Karpas-422 (cell line): ENCODE measurements at regions not wholly inside any gene's neighbourhood (a gene's known extent, or its start where the extent isn't known, plus 50 kb on each side); places are given as distances from the start of the nearest gene placed in this dataset.

Experiments used
- DNase-seq: peaks from one replicate; pipeline ENCODE4 v3.0.0-alpha.2; 2015
- H2AFZ ChIP-seq: fragments of 200-600 bp; sonication (generic); 2 replicates; pipeline ENCODE4 v1.6.1; 2014; ENCODE audit warnings: antibody characterized with exemption, low read length, mixed read lengths
- H3K27ac ChIP-seq: fragments of 200-600 bp; sonication (generic); 2 replicates; pipeline ENCODE4 v1.5.1; 2014; ENCODE audit warnings: mild to moderate bottlenecking, low read length, moderate library complexity
- H3K27me3 ChIP-seq: fragments of 200-600 bp; sonication (generic); 2 replicates; pipeline ENCODE4 v1.6.1; 2014; ENCODE audit warnings: low read length, mixed read lengths
- H3K36me3 ChIP-seq: fragments of 200-600 bp; sonication (generic); 2 replicates; pipeline ENCODE4 v1.6.1; 2014; ENCODE audit warnings: low read length, mixed read lengths; ENCODE audit not compliant: insufficient read depth
- H3K4me1 ChIP-seq: fragments of 200-600 bp; sonication (generic); 2 replicates; pipeline ENCODE4 v1.6.1; 2014; ENCODE audit warnings: mild to moderate bottlenecking, low read length, mixed read lengths
- H3K4me2 ChIP-seq: fragments of 200-600 bp; sonication (generic); 2 replicates; pipeline ENCODE4 v1.6.1; 2014; ENCODE audit warnings: low read length, low read depth, mild to moderate bottlenecking; ENCODE audit not compliant: poor library complexity, severe bottlenecking
- H3K4me3 ChIP-seq: fragments of 200-600 bp; sonication (generic); 2 replicates; pipeline ENCODE4 v1.5.1; 2014; ENCODE audit warnings: mild to moderate bottlenecking, antibody characterized with exemption, low read length, mixed read lengths
- H3K79me2 ChIP-seq: fragments of 200-600 bp; sonication (generic); 2 replicates; pipeline ENCODE4 v1.6.1; 2014; ENCODE audit warnings: mild to moderate bottlenecking, low read length, mixed read lengths
- H3K9ac ChIP-seq: fragments of 200-600 bp; sonication (generic); 2 replicates; pipeline ENCODE4 v1.6.0; 2014; ENCODE audit warnings: low read length
- H3K9me2 ChIP-seq: fragments of 200-600 bp; sonication (generic), shearing (Covaris generic); replicated peaks from 2 replicates; pipeline ENCODE4 v1.6.0; 2014; ENCODE audit warnings: mild to moderate bottlenecking, low read length, moderate library complexity; ENCODE audit not compliant: insufficient read depth
- H3K9me3 ChIP-seq: fragments of 300-700, 200-600 bp; sonication (generic); 2 replicates; pipeline ENCODE4 v1.6.1; 2014; ENCODE audit warnings: low read length, mixed read lengths
- H4K20me1 ChIP-seq: fragments of 200-600 bp; sonication (generic); 2 replicates; pipeline ENCODE4 v1.6.1; 2014; ENCODE audit warnings: mild to moderate bottlenecking, antibody characterized with exemption, low read length, low read depth; ENCODE audit not compliant: insufficient read depth

DNA sequence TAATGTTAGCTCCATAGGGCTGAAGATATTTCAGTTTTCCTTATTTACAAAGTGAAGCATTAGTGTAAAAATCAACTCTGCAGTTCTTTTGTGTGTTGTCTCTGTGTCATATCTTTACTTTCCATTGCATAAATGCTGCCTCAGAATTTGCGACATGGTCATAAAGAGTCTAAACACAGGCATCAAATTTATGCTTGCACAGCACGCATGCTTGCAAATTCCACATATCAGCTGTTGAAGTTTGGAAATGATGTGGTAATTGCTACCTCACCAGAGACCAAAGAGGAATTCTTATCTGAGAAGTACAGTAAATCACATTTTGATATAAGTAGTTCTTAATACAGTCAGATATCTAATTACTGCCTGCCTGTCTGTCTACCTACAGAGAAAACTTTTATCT lies 348.2 kb upstream of the GRM3 start:
- H2AFZ ChIP-seq = no peak overlapping the region
- DNase-seq = no peak

DNA sequence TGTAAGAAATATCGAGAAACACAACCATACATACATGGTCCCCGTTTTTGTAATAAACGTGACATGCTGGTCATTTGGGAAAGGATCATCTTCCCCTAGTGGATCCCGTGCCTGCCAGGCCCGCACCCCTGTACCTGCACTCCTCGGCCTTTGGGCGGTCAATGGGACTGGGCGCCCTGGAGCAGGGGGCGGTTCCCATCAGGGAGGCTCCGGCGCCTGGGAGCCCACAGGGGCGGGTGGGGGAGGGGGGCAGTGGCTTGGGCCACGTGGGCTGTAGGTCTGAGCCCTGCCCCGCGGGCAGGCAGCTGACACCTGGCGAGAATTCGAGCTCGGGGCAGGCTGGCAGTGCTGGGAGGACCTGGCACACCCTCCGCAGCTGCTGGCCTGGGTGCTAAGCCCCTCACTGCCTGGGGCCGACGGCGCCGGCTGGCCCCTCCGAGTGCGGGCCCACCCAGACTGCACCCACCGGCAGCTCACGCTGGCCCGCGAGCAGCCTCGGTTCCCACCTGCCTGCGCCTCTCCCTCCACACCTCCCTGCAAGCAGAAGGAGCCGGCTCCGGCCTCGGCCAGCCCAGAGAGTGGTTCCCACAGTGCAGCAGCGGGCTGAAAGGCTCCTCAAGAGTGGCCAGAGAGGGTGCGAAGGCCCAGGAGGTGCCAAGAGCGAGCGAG lies 361.6 kb upstream of the GRM3 start:
- H3K27me3 ChIP-seq = no peaks in the 10 kb centered on the region
- H3K4me2 ChIP-seq = no peak overlapping the region
- H3K4me1 ChIP-seq = no peaks in the 10 kb centered on the region

More for the DNA sequence above, 348.2 kb upstream of the GRM3 start:
- Histone ChIP-seq H3K9ac (no peak overlapping the region), H3K79me2 (no peaks in the 10 kb centered on the region), H3K4me1 (no peaks in the 10 kb centered on the region), H3K27me3 (no peaks in the 10 kb centered on the region), H3K9me2 (no peaks in the 10 kb centered on the region), H4K20me1 (no peaks in the 10 kb centered on the region), H3K9me3 (peaks cover 15% of the 10 kb centered on the region; the same call in 1 of the 2 replicates), H3K27ac (no peak overlapping the region), H3K4me3 (no peak overlapping the region), H3K4me2 (no peak overlapping the region), H3K36me3 (no peaks in the 10 kb centered on the region)

DNA sequence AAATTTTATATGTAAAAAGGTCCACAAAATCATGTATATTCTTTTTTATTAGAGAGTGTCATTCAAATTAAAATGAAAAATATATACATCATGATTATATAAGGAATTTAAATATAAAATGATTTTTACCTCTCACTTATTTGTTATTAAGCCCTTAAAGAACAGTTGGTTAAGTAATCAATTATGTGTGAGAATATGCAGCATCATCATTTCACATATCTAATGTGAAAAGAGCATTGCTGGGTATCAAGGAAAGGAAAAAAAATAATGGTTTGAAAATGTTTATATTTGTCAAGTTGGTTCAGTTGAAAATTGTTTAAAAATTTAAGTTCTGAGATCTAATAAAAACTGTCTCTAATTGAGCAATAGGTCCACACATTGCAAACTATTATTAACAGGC lies 363.6 kb upstream of the GRM3 start:
- no peaks in the 10 kb centered on the region for H3K79me2 ChIP-seq
- H3K36me3 ChIP-seq = no peaks in the 10 kb centered on the region
- H3K27me3 ChIP-seq = no peaks in the 10 kb centered on the region
- H2AFZ ChIP-seq = no peak overlapping the region
- H3K4me2 ChIP-seq = no peak overlapping the region
- H4K20me1 ChIP-seq = no peaks in the 10 kb centered on the region
- H3K4me1 ChIP-seq = no peaks in the 10 kb centered on the region
- H3K27ac ChIP-seq = no peak overlapping the region
- H3K9ac ChIP-seq = no peak overlapping the region
- no peak overlapping the region for H3K4me3 ChIP-seq
- no peak for DNase-seq
- peaks cover 2% of the 10 kb centered on the region; the same call in 1 of the 2 replicates for H3K9me3 ChIP-seq
- no peaks in the 10 kb centered on the region for H3K9me2 ChIP-seq

More for the DNA sequence above, 361.6 kb upstream of the GRM3 start:
- DNase-seq = no peak
- no peaks in the 10 kb centered on the region for H3K36me3 ChIP-seq
- H2AFZ ChIP-seq = no peak overlapping the region
- H3K9ac ChIP-seq = no peak overlapping the region
- H3K4me3 ChIP-seq = no peak overlapping the region
- no peaks in the 10 kb centered on the region; the same call in 1 of the 2 replicates for H3K9me3 ChIP-seq
- no peaks in the 10 kb centered on the region for H4K20me1 ChIP-seq
- H3K9me2 ChIP-seq = no peaks in the 10 kb centered on the region
- no peak overlapping the region for H3K27ac ChIP-seq
- H3K79me2 ChIP-seq = no peaks in the 10 kb centered on the region

DNA sequence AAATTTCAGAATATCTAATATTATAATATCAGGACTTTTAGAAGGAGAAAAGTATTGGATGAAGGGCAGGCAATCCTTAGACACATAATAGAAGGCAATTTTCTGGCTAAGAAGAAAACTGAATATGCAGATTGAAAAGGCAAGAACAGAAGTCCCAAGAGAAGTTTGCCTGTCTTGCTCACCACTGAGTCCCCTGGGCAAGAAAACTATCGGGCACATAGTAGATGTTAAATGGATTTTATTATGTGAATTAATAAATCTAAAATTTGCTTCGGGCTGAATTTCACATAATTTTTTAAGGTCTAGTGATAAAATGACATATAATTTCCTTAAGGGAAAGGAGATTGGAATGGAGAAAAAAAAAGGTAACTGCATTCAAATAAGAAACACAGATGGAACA lies 380.9 kb upstream of the GRM3 start:
- H3K36me3 ChIP-seq = no peaks in the 10 kb centered on the region
- H3K4me3 ChIP-seq = no peak overlapping the region
- H3K9ac ChIP-seq = no peak overlapping the region
- no peak overlapping the region for H2AFZ ChIP-seq
- no peak overlapping the region for H3K4me2 ChIP-seq
- no peaks in the 10 kb centered on the region for H3K9me2 ChIP-seq
- DNase-seq = no peak
- H3K4me1 ChIP-seq = no peaks in the 10 kb centered on the region
- no peaks in the 10 kb centered on the region for H3K79me2 ChIP-seq
- H4K20me1 ChIP-seq = no peaks in the 10 kb centered on the region
- H3K9me3 ChIP-seq = peaks cover 8% of the 10 kb centered on the region; the same call in 1 of the 2 replicates
- H3K27me3 ChIP-seq = no peaks in the 10 kb centered on the region
- no peak overlapping the region for H3K27ac ChIP-seq

DNA sequence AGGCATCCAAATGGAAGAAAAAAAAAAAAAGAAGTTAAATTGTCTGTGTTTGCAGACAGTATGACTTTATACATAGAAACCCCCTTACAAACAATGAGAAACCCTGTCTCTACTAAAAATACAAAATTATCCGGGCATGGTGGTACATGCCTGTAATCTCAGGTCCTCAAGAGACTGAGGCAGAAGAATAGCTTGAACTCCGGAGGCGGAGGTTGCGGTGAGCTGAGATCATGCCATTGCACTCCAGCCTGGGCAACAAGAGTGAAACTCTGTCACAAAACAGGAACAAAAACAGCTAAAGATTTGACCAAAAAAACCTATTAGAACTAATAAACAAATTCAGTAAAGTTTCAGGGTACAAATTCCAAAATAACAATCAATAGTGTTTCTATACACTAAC lies 385.8 kb upstream of the GRM3 start:
- Histone ChIP-seq H3K9ac (no peak overlapping the region), H2AFZ (no peak overlapping the region), H3K9me3 (peaks cover 11% of the 10 kb centered on the region; the same call in 1 of the 2 replicates), H3K9me2 (no peaks in the 10 kb centered on the region), H3K27me3 (no peaks in the 10 kb centered on the region), H3K27ac (no peak overlapping the region), H3K4me2 (no peak overlapping the region), H4K20me1 (no peaks in the 10 kb centered on the region), H3K4me3 (no peak overlapping the region), H3K4me1 (no peaks in the 10 kb centered on the region), H3K36me3 (no peaks in the 10 kb centered on the region), H3K79me2 (no peaks in the 10 kb centered on the region)
- DNase-seq = no peak

DNA sequence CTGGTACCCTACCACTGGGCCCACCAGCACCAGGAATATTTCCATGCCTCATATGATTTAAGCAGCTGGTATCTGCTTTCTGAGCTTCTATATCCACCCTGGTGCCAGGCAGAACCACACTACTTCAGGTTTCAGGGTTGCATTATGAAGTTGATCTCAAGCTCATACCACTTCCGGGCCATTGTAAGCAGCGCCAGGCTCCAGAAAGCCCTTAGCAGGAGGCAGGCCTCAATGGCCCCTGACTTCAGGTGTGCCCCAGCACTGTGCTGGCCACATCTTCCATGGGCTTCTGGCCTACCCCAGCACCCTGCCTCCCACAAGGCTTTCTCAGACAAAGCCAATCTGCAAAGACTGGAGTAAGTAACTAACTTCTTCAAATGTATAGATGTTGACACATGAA lies 391.3 kb upstream of the GRM3 start:
- H3K9me2 ChIP-seq = no peaks in the 10 kb centered on the region
- H3K79me2 ChIP-seq = no peaks in the 10 kb centered on the region
- H2AFZ ChIP-seq = no peak overlapping the region
- no peak overlapping the region for H3K4me3 ChIP-seq
- H3K4me2 ChIP-seq = no peak overlapping the region
- no peaks in the 10 kb centered on the region for H3K27me3 ChIP-seq
- no peaks in the 10 kb centered on the region for H3K4me1 ChIP-seq
- no peak for DNase-seq
- no peak overlapping the region for H3K9ac ChIP-seq
- H3K36me3 ChIP-seq = no peaks in the 10 kb centered on the region
- no peak overlapping the region for H3K27ac ChIP-seq
- no peaks in the 10 kb centered on the region for H4K20me1 ChIP-seq
- peaks cover 19% of the 10 kb centered on the region for H3K9me3 ChIP-seq

DNA sequence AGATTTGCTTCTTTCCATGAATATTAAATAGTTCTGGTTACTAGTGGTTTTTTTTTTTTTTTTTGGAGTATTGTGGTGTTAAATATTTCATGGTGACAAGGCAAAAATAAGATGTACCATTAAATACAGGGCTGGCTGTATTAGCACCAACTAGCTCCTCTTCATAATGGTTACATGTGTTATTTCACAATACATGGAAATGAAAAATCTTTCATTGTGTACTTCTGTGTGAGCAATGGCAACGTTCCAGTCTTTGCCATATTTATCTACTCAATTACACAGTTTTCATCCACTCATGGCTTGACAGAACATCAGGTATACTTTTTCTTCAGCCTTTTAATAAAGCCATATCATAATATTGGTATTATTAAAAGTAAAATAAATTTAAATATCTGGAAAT lies 394.7 kb upstream of the GRM3 start:
- H3K4me3 ChIP-seq = no peak overlapping the region
- no peaks in the 10 kb centered on the region for H3K79me2 ChIP-seq
- no peaks in the 10 kb centered on the region for H3K27me3 ChIP-seq
- no peak overlapping the region for H3K27ac ChIP-seq
- no peak overlapping the region for H2AFZ ChIP-seq
- no peaks in the 10 kb centered on the region for H3K9me2 ChIP-seq
- no peaks in the 10 kb centered on the region for H3K36me3 ChIP-seq
- H4K20me1 ChIP-seq = no peaks in the 10 kb centered on the region
- DNase-seq = no peak
- H3K4me1 ChIP-seq = no peaks in the 10 kb centered on the region
- no peak overlapping the region for H3K4me2 ChIP-seq
- H3K9me3 ChIP-seq = peaks cover 21% of the 10 kb centered on the region
- H3K9ac ChIP-seq = no peak overlapping the region

DNA sequence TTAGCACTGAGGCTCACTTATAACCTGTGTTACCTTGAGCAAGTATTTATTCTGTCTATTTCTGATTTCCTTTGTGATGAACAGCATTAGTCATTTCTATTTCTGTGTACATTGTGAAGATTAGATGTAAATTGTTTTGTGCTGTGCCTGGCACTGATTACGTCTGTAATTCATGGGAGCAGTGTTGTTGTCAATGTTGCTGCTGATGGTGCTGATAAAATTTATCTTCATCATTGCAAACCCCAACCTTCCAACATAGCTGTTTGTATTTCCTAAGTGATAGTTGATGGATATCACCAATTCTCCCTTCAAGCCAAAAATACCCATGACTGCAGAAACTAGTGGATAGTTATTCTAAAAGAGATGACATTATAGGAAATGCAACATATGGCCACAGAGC lies 400.5 kb upstream of the GRM3 start:
- Histone ChIP-seq H3K4me2 (no peak overlapping the region), H3K27ac (no peak overlapping the region), H3K9me3 (peaks cover 7% of the 10 kb centered on the region), H3K36me3 (no peaks in the 10 kb centered on the region), H3K4me3 (no peak overlapping the region), H3K4me1 (no peaks in the 10 kb centered on the region), H3K27me3 (no peaks in the 10 kb centered on the region), H3K9ac (no peak overlapping the region), H2AFZ (no peak overlapping the region), H3K79me2 (no peaks in the 10 kb centered on the region), H4K20me1 (no peaks in the 10 kb centered on the region), H3K9me2 (no peaks in the 10 kb centered on the region)
- no peak for DNase-seq
